COR-L47 (cell line): ENCODE measurements at regions not wholly inside any gene's neighbourhood (a gene's known extent, or its start where the extent isn't known, plus 50 kb on each side); places are given as distances from the start of the nearest gene placed in this dataset.

ENCODE experiments used
- DNase-seq: peaks from one replicate; lab custom pipeline; 2025; lab: John Stamatoyannopoulos, UW

DNA sequence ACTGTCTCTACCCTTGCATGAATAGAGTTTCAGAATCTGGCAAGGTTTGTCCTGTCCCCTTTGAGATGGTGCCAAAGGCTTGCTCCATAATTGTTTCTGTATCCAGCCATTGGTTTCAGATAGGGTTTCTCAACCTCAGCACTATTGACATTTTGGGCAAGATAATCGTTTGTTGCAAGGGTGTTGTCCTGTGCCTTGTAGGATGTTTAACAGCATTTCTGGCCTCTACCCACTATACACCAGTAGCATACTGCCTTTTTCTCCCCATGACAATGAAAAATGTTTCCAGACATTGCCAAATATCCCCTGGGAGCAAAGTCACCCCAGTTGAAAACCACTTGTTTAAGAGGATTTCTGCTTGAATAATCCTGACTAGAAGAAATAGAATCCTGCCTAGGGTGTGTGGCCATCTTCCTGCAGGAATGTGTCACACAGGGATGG, 126.8 kb downstream of the CDC42EP3 start:
- DNase-seq: no peak

DNA sequence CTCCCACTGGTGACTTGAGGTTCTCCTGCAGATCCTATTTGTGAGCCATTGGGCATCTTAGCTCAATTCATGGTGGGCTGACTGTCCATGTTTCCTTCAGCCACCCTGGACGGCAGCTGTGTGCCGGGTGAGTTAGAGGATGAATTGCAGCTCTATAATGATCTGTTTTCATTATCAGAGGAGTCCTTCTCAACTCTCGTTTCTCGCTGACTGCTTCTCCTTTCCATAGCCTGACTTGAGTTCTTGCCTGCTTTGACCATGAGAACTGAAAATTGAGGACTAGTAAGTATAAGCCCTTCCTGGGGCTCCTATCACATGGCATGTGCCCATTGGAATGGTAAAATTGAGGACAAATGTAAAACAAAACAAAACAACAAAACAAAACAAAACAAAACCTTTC, 121.8 kb downstream of the CDC42EP3 start:
- DNase-seq: no peak

DNA sequence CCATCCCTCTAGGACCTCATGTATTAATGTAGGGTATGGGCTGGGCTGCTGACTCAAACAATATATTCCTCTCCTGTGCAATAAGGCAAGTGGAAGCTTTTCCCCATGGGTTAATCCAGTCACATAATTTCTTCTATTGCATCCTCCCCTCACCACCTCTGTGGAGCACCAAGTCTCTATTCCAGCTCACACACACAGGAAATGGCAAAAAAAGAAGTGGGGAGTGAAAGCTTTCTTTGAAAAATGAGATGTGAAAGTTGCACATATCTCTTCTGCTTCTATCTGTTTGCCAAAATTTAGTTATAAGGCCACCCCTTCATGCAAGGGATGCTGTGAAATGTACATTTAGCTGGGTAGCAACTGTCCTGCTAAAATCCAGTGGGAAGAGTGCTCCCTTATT, 121.3 kb downstream of the CDC42EP3 start:
- DNase-seq: no peak

- no peak for DNase-seq
Observed at GRCh38 chr2:37551783-37552182, 119.7 kb downstream of the CDC42EP3 start.

DNA sequence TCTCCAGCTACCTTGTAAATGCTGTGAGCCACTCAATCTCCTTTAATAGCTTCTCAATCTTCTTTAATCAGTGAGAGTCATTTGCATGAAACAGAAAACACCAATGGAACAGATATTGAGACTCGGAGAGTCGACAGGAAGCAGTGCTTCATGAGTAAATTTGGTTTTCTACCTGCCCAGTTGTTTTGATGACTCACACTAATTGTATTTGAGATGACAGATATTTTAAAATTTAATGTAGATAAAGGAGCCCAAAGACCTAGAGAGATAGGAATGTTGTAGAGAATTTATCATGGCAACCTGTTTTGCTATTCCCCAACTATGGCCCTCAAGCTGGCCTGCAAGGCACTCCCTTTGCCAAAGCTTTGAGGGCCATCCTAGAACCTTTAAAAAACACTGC, 119.1 kb downstream of the CDC42EP3 start:
- no peak for DNase-seq

DNA sequence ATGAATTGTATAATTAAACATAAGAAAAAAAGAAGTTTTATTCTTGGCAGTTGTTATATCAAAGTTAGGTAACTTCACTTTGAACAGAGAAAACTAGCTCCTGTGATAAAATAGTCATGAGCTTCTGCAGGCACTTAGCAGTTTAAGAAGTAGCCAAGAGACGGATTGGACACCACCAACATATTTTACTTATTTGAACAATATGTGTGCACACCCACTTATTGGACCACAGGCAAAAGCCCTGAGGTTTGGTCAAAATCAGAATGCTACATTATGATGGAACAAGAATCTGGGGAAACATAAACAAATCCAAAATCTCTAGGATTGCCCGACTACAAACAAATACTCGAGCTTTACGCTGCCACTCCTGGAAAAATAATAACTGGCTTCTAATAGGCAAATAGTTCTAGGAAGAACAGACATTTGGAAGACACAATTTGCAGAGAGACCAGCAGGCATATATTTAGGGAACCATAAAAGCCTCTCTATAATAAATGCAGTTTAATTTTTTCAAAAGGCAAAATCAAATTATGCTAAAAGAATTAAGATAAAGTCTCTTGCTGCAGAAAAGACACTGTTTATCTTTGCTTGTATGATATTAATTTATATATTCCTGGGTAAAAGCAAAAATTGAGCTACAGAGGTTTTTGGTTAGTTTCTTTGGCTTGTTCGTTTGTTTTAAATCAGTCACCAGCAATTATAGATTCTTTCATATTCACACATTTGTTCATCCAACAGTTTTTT, 117.9 kb downstream of the CDC42EP3 start:
- no peak for DNase-seq

DNA sequence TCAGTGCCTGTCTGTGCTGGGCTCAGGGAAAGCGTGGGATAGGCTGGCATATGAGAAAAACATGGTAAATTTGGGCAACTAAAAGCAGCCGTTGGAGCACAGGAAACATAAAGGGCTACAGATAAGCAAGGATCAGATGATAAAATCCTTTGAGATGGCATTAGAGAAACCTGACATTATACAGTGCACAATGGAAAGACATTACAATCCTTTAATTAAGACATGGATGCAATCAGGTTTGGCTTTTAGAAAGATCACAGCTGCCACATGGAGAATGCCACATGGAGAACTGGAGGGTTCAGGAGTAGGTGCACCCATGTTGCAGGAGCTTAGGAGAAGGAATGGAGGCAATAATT, 117.3 kb downstream of the CDC42EP3 start:
- DNase-seq: no peak

GRCh38 chr2:37554687-37555086, 116.8 kb downstream of the CDC42EP3 start:
- DNase-seq: no peak

GRCh38 chr2:37555457-37555856, 116.0 kb downstream of the CDC42EP3 start:
- DNase-seq: no peak

- DNase-seq: no peak
Observed at GRCh38 chr2:37556256-37556655, 115.2 kb downstream of the CDC42EP3 start.

DNA sequence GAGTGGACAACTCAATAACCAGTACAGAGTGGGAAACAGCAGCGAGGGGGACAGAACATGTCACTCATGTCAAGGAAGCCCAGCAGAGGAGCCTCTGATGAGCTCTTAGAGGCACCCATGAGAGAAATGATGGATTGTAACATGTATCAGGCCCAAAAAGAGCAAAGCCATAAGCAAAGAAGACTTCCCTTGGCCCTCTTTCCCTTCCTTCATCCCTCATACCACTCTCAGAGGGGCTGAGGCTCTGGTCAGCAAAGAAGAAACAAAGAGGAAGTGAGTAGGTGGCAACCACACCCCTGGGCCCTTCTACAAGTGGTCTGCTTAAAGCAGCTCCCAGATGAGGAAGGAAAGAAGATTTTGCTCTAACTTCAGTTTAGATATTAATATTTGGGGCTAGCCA, 112.8 kb downstream of the CDC42EP3 start:
- no peak for DNase-seq

DNA sequence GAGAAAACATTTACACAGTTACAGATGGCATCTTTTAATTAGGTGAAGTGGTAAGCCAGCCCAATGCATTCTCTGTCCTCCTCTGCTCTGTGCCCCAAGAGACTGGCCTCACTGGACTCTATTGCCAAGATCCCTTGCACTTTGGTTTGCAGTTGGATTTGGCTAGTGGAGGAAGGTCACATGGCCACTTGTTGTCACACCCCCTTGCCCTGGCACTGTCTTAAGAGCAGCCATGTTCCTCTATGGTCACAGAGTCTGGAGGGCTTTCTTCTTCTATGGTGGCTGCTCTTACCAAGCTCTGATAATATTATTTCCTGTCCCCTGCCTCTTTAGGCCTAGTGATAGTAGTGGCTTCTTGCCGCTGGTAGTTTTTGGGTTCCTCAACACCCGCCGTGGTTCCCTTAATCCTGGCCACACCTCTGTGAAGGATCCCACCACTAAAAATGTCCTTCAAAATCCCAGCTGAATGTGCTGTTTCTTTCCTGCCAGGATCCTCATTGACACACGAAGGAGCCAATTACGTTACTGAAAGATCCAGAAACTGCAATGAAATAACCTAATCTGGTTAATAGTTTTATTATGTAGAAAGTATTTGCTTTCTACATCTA, 111.1 kb downstream of the CDC42EP3 start:
- DNase-seq: no peak

DNA sequence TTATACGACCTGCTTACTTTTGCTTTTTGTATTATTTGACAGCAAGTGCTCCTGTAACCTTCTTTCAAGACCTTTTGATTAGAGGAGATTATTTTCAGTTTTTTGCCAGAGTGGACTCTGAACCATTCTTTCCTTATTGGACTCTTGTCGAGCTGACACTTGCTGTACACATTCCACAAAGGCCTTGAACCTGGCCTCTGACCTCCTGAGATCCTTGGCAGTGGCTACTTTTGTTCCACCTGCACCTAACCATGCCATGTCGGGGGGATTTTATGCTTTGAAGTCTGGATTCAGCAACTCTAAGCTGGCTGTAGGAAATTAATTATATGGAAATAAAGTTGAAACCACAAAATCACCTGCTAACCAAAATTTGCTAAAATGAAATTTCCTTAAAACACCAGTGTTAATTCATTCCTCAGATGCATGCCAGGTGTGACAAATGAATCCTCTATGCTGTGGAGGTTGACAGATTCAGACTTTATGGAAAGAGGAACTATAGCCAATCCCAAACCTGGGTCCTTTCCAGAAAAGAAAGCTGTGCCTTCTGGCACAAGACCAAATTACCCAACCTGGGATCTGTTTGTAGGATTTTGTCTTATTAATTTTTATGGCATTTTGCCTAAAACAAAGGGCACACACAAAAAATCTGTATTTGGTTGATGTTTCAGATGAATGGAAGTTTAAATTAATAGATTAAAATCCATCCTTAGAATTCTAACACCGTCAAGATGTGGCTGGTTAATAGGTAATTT, 110.4 kb downstream of the CDC42EP3 start:
- peak; percentile 58 for DNase-seq

DNA sequence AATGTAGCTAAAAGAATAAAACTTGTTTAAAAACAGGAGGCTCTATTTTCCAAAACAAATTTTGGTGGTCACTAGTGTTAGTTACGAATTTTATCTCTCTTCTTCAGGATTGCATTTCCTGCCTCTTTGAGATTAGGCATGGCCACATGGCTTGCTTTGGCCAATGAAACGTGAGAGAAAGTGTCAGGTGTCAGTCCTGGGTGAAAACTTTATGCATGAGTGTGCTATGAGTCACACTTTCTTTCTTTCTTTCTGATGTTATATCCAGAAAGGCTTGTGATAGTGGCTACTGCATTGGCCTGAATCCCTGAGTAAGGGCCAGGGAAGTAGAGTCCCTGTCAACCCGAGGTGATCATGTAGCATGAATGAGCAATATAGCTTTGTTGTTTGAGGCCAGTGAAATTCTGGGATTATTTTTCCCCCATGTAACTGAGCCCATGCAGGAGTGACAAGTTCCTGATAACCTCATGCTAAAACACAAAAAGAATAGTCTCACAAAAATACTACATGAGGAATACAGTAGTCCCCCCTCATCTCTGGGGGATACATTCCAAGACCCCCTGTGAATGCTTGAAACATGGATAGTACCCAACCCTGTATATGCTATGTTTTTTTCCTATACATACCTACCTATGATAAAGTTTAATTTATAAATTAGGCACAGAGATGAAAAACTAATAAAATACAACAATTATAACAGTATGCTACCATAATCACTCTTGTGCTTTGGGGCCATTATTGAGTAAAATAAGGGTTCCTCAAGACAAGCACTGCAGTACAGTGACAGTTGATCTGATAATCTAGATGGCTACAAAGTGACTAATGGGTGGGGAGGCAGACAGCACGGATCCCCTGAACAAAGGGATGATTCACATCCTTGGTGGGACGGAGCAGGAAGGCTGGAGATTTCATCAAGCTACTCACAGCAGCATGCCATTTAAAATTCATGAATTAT, 109.5 kb downstream of the CDC42EP3 start:
- DNase-seq: no peak

DNA sequence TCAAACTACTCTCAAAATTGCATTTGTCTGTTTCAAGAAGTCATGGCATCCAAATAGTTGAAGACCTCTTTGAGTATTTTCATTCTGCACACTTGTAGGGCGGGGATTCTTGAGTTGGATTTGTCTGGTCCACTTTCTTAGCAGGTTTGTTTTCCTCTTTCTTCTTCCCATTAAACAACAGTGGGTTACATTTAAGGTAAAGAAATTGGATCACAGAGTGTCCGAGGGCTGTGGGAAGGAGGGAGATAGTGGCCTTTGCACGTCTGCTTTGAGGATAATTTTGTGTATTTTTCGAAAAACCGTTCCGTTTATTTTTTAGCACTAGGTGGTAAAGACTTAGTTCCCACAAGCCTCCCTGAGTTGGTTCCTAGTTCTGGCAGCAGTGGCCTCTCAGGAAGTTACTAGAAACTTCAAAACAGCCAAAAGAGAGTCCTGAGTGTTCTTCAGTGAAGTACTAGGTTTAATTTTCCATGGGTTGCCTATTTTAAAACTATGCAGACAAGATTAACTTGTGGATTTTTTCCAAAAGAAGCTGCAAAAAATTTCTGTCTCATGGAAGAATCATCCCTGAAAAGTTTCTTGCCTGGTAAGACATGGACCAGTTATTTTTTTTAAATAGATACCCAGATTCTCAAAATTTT, 107.9 kb downstream of the CDC42EP3 start:
- no peak for DNase-seq

DNA sequence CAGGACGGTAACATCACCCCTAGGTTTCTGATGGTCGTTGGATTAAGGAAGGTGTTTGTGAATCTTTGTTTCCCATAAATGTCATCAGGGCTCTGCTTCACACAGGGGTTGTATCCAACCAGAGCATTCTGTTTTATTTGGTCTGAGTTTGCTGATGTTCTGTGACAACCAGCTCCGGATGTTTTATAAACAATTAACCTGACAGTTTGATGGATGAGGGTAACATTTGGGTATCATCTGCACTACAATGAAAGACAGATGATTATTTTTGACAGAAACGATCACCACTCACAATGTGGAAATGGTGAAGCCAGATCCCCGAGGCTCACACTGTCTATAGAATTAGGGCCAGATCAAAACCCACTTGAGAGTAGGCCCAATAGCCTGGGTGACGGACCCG, 107.1 kb downstream of the CDC42EP3 start:
- peak; percentile 54 for DNase-seq

GRCh38 chr2:37566517-37566981, 104.9 kb downstream of the CDC42EP3 start:
- no peak for DNase-seq

DNA sequence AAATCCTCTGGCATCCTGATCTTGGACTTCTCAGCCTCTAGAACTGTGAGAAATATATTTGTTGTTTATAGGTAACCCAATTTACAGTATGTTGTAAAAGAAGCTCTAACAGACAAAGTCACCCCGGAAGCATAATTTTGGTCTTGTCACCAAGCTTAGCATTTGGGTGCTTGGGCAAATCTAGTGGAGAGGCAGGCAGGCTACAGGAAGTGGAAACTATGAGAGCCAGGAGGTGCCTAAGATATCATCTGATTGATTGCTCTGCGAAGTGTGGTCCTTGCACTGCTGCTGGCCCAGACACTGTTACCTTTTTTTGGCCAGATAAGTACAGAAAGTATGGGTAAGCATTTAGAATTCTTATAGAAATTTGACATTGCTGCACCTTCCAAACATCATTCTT, 102.9 kb downstream of the CDC42EP3 start:
- no peak for DNase-seq

GRCh38 chr2:37569131-37569823, 102.2 kb downstream of the CDC42EP3 start:
- DNase-seq: no peak

- DNase-seq: no peak
Observed at GRCh38 chr2:37569986-37570679, 101.3 kb downstream of the CDC42EP3 start.
